ENCODE measurements at regions not wholly inside any gene's neighbourhood (a gene's known extent, or its start where the extent isn't known, plus 50 kb on each side); places are given as distances from the start of the nearest gene placed in this dataset.

DNA sequence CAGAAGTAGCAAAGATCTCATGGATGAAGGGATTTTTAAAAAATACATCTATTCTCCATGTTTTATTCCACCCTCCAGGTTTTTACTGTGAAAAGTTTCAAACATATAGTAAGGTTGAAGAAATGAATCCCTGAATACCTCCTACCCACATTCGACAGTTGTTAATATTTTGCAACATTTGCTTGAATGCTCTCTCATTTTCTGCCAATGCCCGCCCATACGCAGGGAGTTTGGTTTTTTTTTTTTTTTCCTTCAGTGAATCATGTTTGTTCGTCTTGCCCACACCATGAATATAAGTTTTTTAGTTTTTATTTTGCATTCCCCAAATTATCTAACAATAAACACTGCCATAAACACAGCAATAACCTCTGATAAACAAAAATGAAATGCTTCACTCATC lies 82.9 kb downstream of the MAP1LC3B2 start:
- Histone ChIP-seq H3K36me3 (no peaks in the 10 kb centered on the region), H3K27me3 (no peaks in the 10 kb centered on the region), H3K9me3 (no peaks in the 10 kb centered on the region), H3K4me3 (no peak overlapping the region), H3K27ac (no peak overlapping the region), H3K4me1 (no peaks in the 10 kb centered on the region)
- DNase-seq (ENCODE audit: low spot score in 2 of 2), result no peak
- intact Hi-C loops (cut with DNase I; ENCODE audit: low total_unique reads), result no loop called here
- TF ChIP-seq, protein P1, sequence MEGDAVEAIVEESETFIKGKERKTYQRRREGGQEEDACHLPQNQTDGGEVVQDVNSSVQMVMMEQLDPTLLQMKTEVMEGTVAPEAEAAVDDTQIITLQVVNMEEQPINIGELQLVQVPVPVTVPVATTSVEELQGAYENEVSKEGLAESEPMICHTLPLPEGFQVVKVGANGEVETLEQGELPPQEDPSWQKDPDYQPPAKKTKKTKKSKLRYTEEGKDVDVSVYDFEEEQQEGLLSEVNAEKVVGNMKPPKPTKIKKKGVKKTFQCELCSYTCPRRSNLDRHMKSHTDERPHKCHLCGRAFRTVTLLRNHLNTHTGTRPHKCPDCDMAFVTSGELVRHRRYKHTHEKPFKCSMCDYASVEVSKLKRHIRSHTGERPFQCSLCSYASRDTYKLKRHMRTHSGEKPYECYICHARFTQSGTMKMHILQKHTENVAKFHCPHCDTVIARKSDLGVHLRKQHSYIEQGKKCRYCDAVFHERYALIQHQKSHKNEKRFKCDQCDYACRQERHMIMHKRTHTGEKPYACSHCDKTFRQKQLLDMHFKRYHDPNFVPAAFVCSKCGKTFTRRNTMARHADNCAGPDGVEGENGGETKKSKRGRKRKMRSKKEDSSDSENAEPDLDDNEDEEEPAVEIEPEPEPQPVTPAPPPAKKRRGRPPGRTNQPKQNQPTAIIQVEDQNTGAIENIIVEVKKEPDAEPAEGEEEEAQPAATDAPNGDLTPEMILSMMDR (IDR thresholded peaks at IDR 0.05), result no peak
- TF ChIP-seq POLR2A (IDR thresholded peaks at IDR 0.05), result no peak
- TF ChIP-seq POLR2AphosphoS5 (IDR thresholded peaks at IDR 0.05), result no peak

DNA sequence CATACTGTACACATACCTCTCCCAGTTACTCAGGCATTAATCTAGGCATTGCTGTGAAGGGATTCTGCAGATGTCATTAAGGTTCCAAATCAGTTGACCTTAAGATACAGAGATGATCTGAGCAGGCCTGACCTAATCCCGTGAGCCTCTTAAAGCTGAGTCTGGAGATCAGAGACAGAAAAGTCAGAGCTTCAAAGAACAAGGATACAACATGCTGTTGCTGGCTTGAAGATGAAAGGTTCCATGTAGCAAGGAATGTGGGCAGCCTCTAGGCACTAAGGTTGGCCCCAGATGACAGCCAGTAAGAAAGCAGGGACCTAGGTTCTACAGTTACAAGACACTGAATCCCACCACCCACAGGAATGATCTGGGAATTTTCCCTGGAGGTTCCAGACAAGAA lies 81.1 kb downstream of the MAP1LC3B2 start:
- DNase-seq (ENCODE audit: low spot score in 2 of 2), result no peak
- Histone ChIP-seq H3K4me3 (no peak overlapping the region), H3K27me3 (no peaks in the 10 kb centered on the region), H3K27ac (no peak overlapping the region), H3K4me1 (no peaks in the 10 kb centered on the region), H3K36me3 (no peaks in the 10 kb centered on the region), H3K9me3 (no peaks in the 10 kb centered on the region)
- TF ChIP-seq POLR2A (IDR thresholded peaks at IDR 0.05) (no peak), POLR2AphosphoS5 (IDR thresholded peaks at IDR 0.05) (no peak)
- TF ChIP-seq, protein P1 (IDR thresholded peaks at IDR 0.05), result no peak
- intact Hi-C loops (cut with DNase I; ENCODE audit: low total_unique reads), result no loop called here

DNA sequence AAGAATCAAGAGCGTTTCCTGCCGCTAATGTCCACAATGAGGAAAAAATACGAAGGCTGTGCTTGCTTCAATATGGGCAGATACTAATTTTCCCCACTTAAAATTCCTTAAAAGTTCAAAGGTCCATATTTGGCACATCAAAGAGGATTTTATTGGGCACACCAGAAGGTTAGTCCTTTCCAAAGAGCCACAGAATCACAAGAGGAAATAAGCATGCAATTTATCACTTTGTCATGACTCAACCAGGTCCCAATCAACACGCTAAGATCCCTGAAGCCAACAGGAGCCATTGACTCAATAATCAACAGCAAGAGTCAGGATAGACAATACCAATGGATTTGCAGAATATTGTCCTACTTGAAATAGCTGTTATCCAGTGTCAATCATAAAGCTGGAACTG lies 80.6 kb downstream of the MAP1LC3B2 start:
- H3K4me3 ChIP-seq, result no peak overlapping the region
- H3K9me3 ChIP-seq, result no peaks in the 10 kb centered on the region
- no peaks in the 10 kb centered on the region for H3K4me1 ChIP-seq
- H3K27ac ChIP-seq, result no peak overlapping the region
- no peaks in the 10 kb centered on the region for H3K27me3 ChIP-seq
- no peaks in the 10 kb centered on the region for H3K36me3 ChIP-seq
- intact Hi-C loops (cut with DNase I; ENCODE audit: low total_unique reads), result no loop called here
- no peak for DNase-seq (ENCODE audit: low spot score in 2 of 2)
- TF ChIP-seq, protein P1 (IDR thresholded peaks at IDR 0.05), result no peak
- no peak for TF ChIP-seq POLR2A (IDR thresholded peaks at IDR 0.05)
- no peak for TF ChIP-seq POLR2AphosphoS5 (IDR thresholded peaks at IDR 0.05)

DNA sequence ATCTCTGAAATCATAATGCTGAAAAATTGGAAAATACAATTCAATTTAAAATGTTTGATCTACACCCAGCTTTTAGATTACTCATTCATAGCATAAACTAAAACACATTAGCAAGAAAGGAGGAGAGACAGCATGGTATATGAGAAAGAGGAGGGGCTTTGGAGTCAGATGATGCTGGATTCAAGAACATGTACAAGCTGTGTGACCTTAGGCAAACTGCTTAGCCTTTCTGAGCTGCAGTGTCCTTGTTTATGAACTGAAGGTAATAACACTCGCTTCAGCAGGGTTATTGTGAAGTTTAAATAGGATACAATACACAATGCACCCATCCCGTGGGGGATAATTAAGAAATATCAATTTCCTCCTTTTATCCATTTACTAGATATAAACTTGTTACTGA lies 79.2 kb downstream of the MAP1LC3B2 start:
- Histone ChIP-seq H3K9me3 (no peaks in the 10 kb centered on the region), H3K27me3 (no peaks in the 10 kb centered on the region), H3K27ac (no peak overlapping the region), H3K4me1 (no peaks in the 10 kb centered on the region), H3K4me3 (no peak overlapping the region), H3K36me3 (no peaks in the 10 kb centered on the region)
- intact Hi-C loops (cut with DNase I; ENCODE audit: low total_unique reads), result no loop called here
- DNase-seq (ENCODE audit: low spot score in 2 of 2), result no peak
- TF ChIP-seq POLR2AphosphoS5 (IDR thresholded peaks at IDR 0.05) (no peak), POLR2A (IDR thresholded peaks at IDR 0.05) (no peak)
- TF ChIP-seq, protein P1 (IDR thresholded peaks at IDR 0.05), result no peak

DNA sequence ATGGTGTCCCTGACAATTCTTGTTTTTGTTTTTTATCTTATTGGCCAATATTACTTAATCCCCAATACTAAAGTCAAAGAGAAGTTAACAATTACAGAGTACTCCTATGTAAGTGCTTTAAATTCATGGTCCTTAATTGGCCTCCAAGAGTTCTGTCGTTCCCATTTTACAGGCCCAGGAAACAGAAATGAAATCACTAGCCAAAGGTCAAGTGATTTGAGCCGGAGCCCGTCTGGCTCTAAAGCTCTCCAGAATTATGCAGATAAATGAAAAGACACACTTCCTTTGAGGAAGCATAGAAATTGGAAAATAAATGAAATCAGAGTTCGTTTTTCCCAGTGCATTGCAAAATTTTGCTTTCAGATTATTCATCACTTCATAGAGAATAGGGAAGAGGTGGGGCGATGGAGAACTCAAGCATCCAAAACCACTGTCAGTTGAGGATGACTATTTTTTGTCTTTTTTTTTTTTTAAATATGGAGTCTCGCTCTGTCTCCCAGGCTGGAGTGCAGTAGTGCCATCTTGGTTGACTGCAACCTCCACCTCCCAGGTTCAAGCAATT lies 78.5 kb downstream of the MAP1LC3B2 start:
- no peak overlapping the region for H3K27ac ChIP-seq
- TF ChIP-seq, protein P1 (IDR thresholded peaks at IDR 0.05), result no peak
- TF ChIP-seq POLR2A (IDR thresholded peaks at IDR 0.05) (no peak), POLR2AphosphoS5 (IDR thresholded peaks at IDR 0.05) (no peak)
- intact Hi-C loops (cut with DNase I; ENCODE audit: low total_unique reads), result no loop called here

More for the DNA sequence above, 78.5 kb downstream of the MAP1LC3B2 start:
- no peak overlapping the region for H3K4me3 ChIP-seq
- no peaks in the 10 kb centered on the region for H3K4me1 ChIP-seq
- no peaks in the 10 kb centered on the region for H3K9me3 ChIP-seq
- H3K36me3 ChIP-seq, result no peaks in the 10 kb centered on the region
- no peaks in the 10 kb centered on the region for H3K27me3 ChIP-seq
- DNase-seq (ENCODE audit: low spot score in 2 of 2), result no peak
